GM12891 (cell line): ENCODE measurements at regions not wholly inside any gene's neighbourhood (a gene's known extent, or its start where the extent isn't known, plus 50 kb on each side); places are given as distances from the start of the nearest gene placed in this dataset.

Source experiments
- POLR2A ChIP-seq: IDR thresholded peaks from 2 replicates; pipeline ENCODE4 v1.6.1; 2011; ENCODE audit warnings: low read depth, low read length, control low read depth
- POLR2AphosphoS5 ChIP-seq: IDR thresholded peaks from 2 replicates; pipeline ENCODE4 v1.6.1; 2011; ENCODE audit warnings: low read depth, low read length, control low read depth
- POU2F2 ChIP-seq: IDR thresholded peaks from 2 replicates; pipeline ENCODE4 v1.6.1; 2011; ENCODE audit warnings: low read depth, mild to moderate bottlenecking, control low read depth, low read length, moderate library complexity
- TAF1 ChIP-seq: IDR thresholded peaks from 2 replicates; pipeline ENCODE4 v1.6.1; 2011; ENCODE audit warnings: low read depth, low read length, control low read depth

DNA sequence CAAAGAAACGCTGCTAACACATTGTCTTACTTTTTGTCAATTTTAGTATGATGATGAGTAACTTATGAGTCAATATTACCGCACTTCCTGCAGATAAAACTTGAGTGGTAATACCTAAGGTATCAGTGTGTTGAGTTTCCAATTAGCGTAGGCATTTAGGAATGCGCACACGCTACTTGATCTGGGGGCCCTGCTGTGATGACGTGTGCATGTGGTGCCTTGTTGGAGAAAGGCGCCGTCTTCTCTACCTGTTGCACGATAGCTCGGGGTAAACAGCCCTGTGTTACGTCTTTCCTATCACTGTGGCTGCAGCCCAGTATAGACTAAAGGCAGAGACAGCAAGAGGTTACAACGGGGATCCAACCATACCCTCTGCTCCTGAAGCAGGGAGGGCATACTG lies 476.8 kb upstream of the ADARB2 start:
- TF ChIP-seq POU2F2 = no peak
- no peak for TF ChIP-seq TAF1
- TF ChIP-seq POLR2AphosphoS5 = no peak
- TF ChIP-seq POLR2A = no peak
